B cell (primary cell): ENCODE measurements at regions not wholly inside any gene's neighbourhood (a gene's known extent, or its start where the extent isn't known, plus 50 kb on each side); places are given as distances from the start of the nearest gene placed in this dataset.
"Not testable (repeated sequence)": the region's sequence is repeated elsewhere in the genome, so short reads cannot be mapped to it uniquely, and the experiment has no call there.

Source experiments
- ATAC-seq: fragments of 200-7000 bp; cut with Tn5 transposase; one replicate; pipeline ENCODE4 v1.10.0; 2021; ENCODE audit warnings: low read depth, mild to moderate bottlenecking, moderate number of reproducible peaks, moderate library complexity
- CTCF ChIA-PET: fragments of 350-600 bp; sonication (Branson Sonifier 250); formaldehyde crosslinking; loops from one replicate; lab custom pipeline; 2021; ENCODE audit warnings: antibody characterized with exemption, inconsistent platforms; lab: Charles Lee
- POLR2A ChIA-PET: fragments of 350-600 bp; sonication (Branson Sonifier 250); formaldehyde crosslinking; loops from one replicate; lab custom pipeline; 2021; ENCODE audit warnings: antibody characterized with exemption; lab: Charles Lee
- DNase-seq: peaks from one replicate; pipeline ENCODE4 v3.0.0; 2013
- H2AFZ ChIP-seq: 2 replicates; pipeline ENCODE4 v1.6.1; 2012; ENCODE audit warnings: mild to moderate bottlenecking, low read depth, low read length; ENCODE audit not compliant: insufficient read depth, poor library complexity, severe bottlenecking
- H3K27ac ChIP-seq, 2 donors: 1 replicate in 1 of 2; 2 replicates in 1 of 2; pipeline ENCODE4 v1.5.1; 2012 to 2013; ENCODE audit warnings: low read length in 2 of 2, mild to moderate bottlenecking in 2 of 2, moderate library complexity in 1 of 2
- H3K27me3 ChIP-seq, 4 experiments: fragments of 200-600 bp in 1 of 4; sonication (generic) in 1 of 4; replicated peaks in 1 of 4; 1 replicate in 2 of 4; 2 replicates in 2 of 4; pipeline versions ENCODE4 v1.6.1 to v1.7.0; 2013 to 2016; ENCODE audit warnings: low read length in 3 of 4, mild to moderate bottlenecking in 2 of 4, mixed read lengths in 1 of 4, moderate library complexity in 1 of 4; ENCODE audit not compliant: insufficient read depth in 4 of 4, control insufficient read depth in 3 of 4; ENCODE audit errors: control extremely low read depth in 1 of 4
- H3K36me3 ChIP-seq, 2 experiments: replicated peaks in 1 of 2; 1 replicate in 1 of 2; 2 replicates in 1 of 2; pipeline versions ENCODE4 v1.6.1 to v1.7.1; 2013; ENCODE audit warnings: low read length in 1 of 2; ENCODE audit not compliant: insufficient read depth in 2 of 2, control insufficient read depth in 1 of 2; ENCODE audit errors: control extremely low read depth in 1 of 2, extremely low read depth in 1 of 2
- H3K4me1 ChIP-seq, 2 donors: fragments of 200-600 bp in 1 of 2; sonication (generic) in 1 of 2; 1 replicate in 1 of 2; 2 replicates in 1 of 2; pipeline versions ENCODE4 v1.5.1 to v1.6.1; 2013 to 2017; ENCODE audit warnings: low read length in 2 of 2; ENCODE audit not compliant: control insufficient read depth in 2 of 2, insufficient read depth in 2 of 2
- H3K4me2 ChIP-seq: replicated peaks from 2 replicates; pipeline ENCODE3; 2012; ENCODE audit warnings: mild to moderate bottlenecking, low read depth, low read length; ENCODE audit not compliant: poor library complexity, severe bottlenecking
- H3K4me3 ChIP-seq, 5 experiments: fragments of 200-600 bp in 1 of 5; sonication (generic) in 1 of 5; 1 replicate in 3 of 5; 2 replicates in 2 of 5; pipeline versions ENCODE4 v1.5.1 to v1.7.0; 2011 to 2016; ENCODE audit warnings: low read length in 4 of 5, mild to moderate bottlenecking in 4 of 5, low read depth in 2 of 5, control low read depth in 1 of 5, moderate library complexity in 1 of 5; ENCODE audit not compliant: insufficient read depth in 1 of 5; ENCODE audit errors: control extremely low read depth in 1 of 5, extremely low read depth in 1 of 5
- H3K79me2 ChIP-seq: fragments of 200-600 bp; sonication (generic); one replicate; pipeline ENCODE4 v1.6.0; 2016; ENCODE audit warnings: low read length; ENCODE audit not compliant: control insufficient read depth, insufficient read depth
- H3K9ac ChIP-seq: fragments of 200-600 bp; sonication (generic); 2 replicates; pipeline ENCODE4 v1.6.1; 2017; ENCODE audit warnings: mild to moderate bottlenecking, low read length, moderate library complexity
- H3K9me3 ChIP-seq, 3 donors: one replicate each; pipeline versions ENCODE4 v1.6.1 to v1.7.1; 2013; ENCODE audit warnings: low read length in 2 of 3; ENCODE audit not compliant: control insufficient read depth in 2 of 3, insufficient read depth in 1 of 3; ENCODE audit errors: control extremely low read depth in 1 of 3
- H4K20me1 ChIP-seq: 2 replicates; pipeline ENCODE4 v1.6.0; 2012; ENCODE audit warnings: mild to moderate bottlenecking, low read length; ENCODE audit not compliant: insufficient read depth, control insufficient read depth, poor library complexity, severe bottlenecking
- H3K27ac Mint-ChIP-seq: one replicate; pipeline ENCODE4 v1.8.0; 2021; ENCODE audit warnings: mixed read lengths
- H3K27me3 Mint-ChIP-seq: one replicate; pipeline ENCODE4 v1.8.0; 2021; ENCODE audit warnings: mixed read lengths
- H3K4me1 Mint-ChIP-seq: one replicate; pipeline ENCODE4 v1.8.0; 2021; ENCODE audit warnings: mixed read lengths
- H3K4me3 Mint-ChIP-seq: one replicate; pipeline ENCODE4 v1.8.0; 2021; ENCODE audit warnings: mixed read lengths
- H3K9me3 Mint-ChIP-seq: one replicate; pipeline ENCODE4 v1.8.0; 2022; ENCODE audit warnings: mixed read lengths; ENCODE audit not compliant: insufficient read depth
- CTCF ChIP-seq: fragments of 200-600 bp; IDR thresholded peaks from one replicate; pipeline ENCODE4 v1.8.0; 2022; ENCODE audit warnings: antibody characterized with exemption, mild to moderate bottlenecking
- EZH2 ChIP-seq: IDR thresholded peaks from 2 replicates; pipeline ENCODE4 v1.6.1; 2012; ENCODE audit warnings: borderline replicate concordance, low read depth, mild to moderate bottlenecking, moderate library complexity, low read length; ENCODE audit not compliant: insufficient read depth, poor library complexity, severe bottlenecking
- WGBS: methylation state at CpG from one replicate; pipeline ENCODE4 v1.1.5; 2013; ENCODE audit warnings: missing lambda C conversion rate; ENCODE audit not compliant: insufficient coverage; 5-methylcytosine and 5-hydroxymethylcytosine counted together
- intact Hi-C: fragments of 100-400 bp; cut with micrococcal nuclease; formaldehyde crosslinking; loops from one replicate; pipeline ENCODE4 v1.10.0; 2022

GRCh38 chr1:194843077-194843476, 1656.7 kb upstream of the B3GALT2 start:
- Histone ChIP-seq H2AFZ (no peak overlapping the region), H3K4me1 (no peaks in the 10 kb centered on the region), H3K27ac (no peak overlapping the region), H4K20me1 (no peaks in the 10 kb centered on the region), H3K27me3 (no peaks in the 10 kb centered on the region), H3K9ac (no peak overlapping the region), H3K79me2 (no peaks in the 10 kb centered on the region), H3K9me3 (no peaks in the 10 kb centered on the region), H3K4me3 (no peak overlapping the region), H3K4me2 (no peak overlapping the region), H3K36me3 (no peaks in the 10 kb centered on the region)
- Mint-ChIP-seq H3K4me1 (peaks cover 7% of the 10 kb centered on the region), H3K27me3 (no peaks in the 10 kb centered on the region), H3K27ac (no peak overlapping the region), H3K4me3 (no peak overlapping the region), H3K9me3 (no peaks in the 10 kb centered on the region)
- ChIA-PET CTCF (no interaction called here), POLR2A (no interaction called here)
- WGBS, result 25% methylated on average over 1 of the region's 1 CpG
- no peak for ATAC-seq
- intact Hi-C loops, result no loop called here
- TF ChIP-seq EZH2 (no peak), CTCF (no peak)
- no peak for DNase-seq

GRCh38 chr1:194833111-194833510, 1646.7 kb upstream of the B3GALT2 start:
- ATAC-seq (no peak), DNase-seq (no peak)
- Histone ChIP-seq H4K20me1 (no peaks in the 10 kb centered on the region), H3K36me3 (no peaks in the 10 kb centered on the region), H3K9ac (no peak overlapping the region), H3K27me3 (no peaks in the 10 kb centered on the region), H2AFZ (no peak overlapping the region), H3K27ac (no peak overlapping the region), H3K4me3 (no peak overlapping the region), H3K4me1 (peaks cover 19 to 39% of the 10 kb centered on the region in 2 donors), H3K4me2 (no peak overlapping the region), H3K79me2 (no peaks in the 10 kb centered on the region), H3K9me3 (no peaks in the 10 kb centered on the region)
- WGBS, result 64% methylated on average over 2 of the region's 2 CpGs
- Mint-ChIP-seq H3K4me3 (no peak overlapping the region), H3K27me3 (no peaks in the 10 kb centered on the region), H3K27ac (no peak overlapping the region), H3K9me3 (peaks cover 2% of the 10 kb centered on the region), H3K4me1 (peaks cover 36% of the 10 kb centered on the region)
- no peak for TF ChIP-seq EZH2
- no peak for TF ChIP-seq CTCF
- intact Hi-C loops, result no loop called here
- POLR2A ChIA-PET, result no interaction called here
- CTCF ChIA-PET, result no interaction called here

GRCh38 chr1:194831595-194831994, 1645.2 kb upstream of the B3GALT2 start:
- intact Hi-C loops, H4K20me1 ChIP-seq, H3K9ac ChIP-seq, H3K79me2 ChIP-seq, H2AFZ ChIP-seq, H3K4me3 ChIP-seq, H3K4me2 ChIP-seq, H3K27ac ChIP-seq, H3K27me3 Mint-ChIP-seq, H3K9me3 Mint-ChIP-seq, CTCF ChIA-PET, ATAC-seq, H3K27me3 ChIP-seq, H3K9me3 ChIP-seq, DNase-seq, POLR2A ChIA-PET, H3K36me3 ChIP-seq, H3K27ac Mint-ChIP-seq: not testable (repeated sequence)
- peaks cover 19 to 40% of the 10 kb centered on the region in 2 donors for H3K4me1 ChIP-seq
- 38% methylated on average over 1 of the region's 1 CpG for WGBS
- Mint-ChIP-seq H3K4me1 (peaks cover 36% of the 10 kb centered on the region), H3K4me3 (peak overlapping the region; percentile 27)
